ENCODE measurements at regions not wholly inside any gene's neighbourhood (a gene's known extent, or its start where the extent isn't known, plus 50 kb on each side); places are given as distances from the start of the nearest gene placed in this dataset.
"Not testable (repeated sequence)": the region's sequence is repeated elsewhere in the genome, so short reads cannot be mapped to it uniquely, and the experiment has no call there.

DNA sequence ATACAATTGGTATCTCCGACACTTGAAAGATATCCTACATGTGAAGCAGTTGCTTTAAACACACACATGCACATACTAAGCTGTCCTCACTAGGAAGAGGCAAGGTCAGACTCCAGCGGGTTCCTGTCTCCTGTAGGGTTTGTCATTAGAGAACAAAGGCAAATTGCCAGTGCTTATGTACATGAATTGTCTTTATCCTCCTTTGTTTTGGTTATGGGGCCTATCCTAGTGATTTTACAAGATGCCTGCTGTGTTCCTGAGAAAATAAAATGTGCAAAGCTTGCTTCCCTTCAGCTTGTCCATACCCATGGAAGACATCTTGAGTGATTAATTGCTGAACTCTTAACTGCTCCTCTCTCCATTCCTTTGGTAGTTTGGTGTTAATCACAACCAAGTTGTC, 86.7 kb upstream of the SLC39A10 start:
- H2AFZ ChIP-seq (ENCODE audit: low read length): no peak overlapping the region
- TF ChIP-seq EZH2phosphoT487 (IDR thresholded peaks at IDR 0.05; ENCODE audit: low read length) (no peak), EZH2 (optimal IDR thresholded peaks at IDR 0.05; ENCODE audit: low read depth, low read length) (no peak)
- TF ChIP-seq, protein P1, sequence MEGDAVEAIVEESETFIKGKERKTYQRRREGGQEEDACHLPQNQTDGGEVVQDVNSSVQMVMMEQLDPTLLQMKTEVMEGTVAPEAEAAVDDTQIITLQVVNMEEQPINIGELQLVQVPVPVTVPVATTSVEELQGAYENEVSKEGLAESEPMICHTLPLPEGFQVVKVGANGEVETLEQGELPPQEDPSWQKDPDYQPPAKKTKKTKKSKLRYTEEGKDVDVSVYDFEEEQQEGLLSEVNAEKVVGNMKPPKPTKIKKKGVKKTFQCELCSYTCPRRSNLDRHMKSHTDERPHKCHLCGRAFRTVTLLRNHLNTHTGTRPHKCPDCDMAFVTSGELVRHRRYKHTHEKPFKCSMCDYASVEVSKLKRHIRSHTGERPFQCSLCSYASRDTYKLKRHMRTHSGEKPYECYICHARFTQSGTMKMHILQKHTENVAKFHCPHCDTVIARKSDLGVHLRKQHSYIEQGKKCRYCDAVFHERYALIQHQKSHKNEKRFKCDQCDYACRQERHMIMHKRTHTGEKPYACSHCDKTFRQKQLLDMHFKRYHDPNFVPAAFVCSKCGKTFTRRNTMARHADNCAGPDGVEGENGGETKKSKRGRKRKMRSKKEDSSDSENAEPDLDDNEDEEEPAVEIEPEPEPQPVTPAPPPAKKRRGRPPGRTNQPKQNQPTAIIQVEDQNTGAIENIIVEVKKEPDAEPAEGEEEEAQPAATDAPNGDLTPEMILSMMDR (IDR thresholded peaks at IDR 0.05; ENCODE audit: low read length): no peak

GRCh38 chr2:195569255-195569654, 87.8 kb upstream of the SLC39A10 start:
- DNase-seq: no peak
- H3K79me2 ChIP-seq (ENCODE audit: low read length): no peaks in the 10 kb centered on the region
- H3K36me3 ChIP-seq (replicated peaks; ENCODE audit: insufficient read depth, low read length): no peaks in the 10 kb centered on the region
- H3K9ac ChIP-seq (ENCODE audit: low read length): no peak overlapping the region
- H3K4me2 ChIP-seq (ENCODE audit: low read depth, low read length): no peak overlapping the region
- H3K9me2 ChIP-seq (replicated peaks; ENCODE audit: insufficient read depth, low read length): no peaks in the 10 kb centered on the region
- no peaks in the 10 kb centered on the region for H4K20me1 ChIP-seq (ENCODE audit: insufficient read depth, low read length)
- H3K27ac ChIP-seq (ENCODE audit: low read length): no peak overlapping the region
- H2AFZ ChIP-seq (ENCODE audit: low read length): no peak overlapping the region
- no peaks in the 10 kb centered on the region for H3K4me1 ChIP-seq (ENCODE audit: low read length)
- no peaks in the 10 kb centered on the region for H3K27me3 ChIP-seq (replicated peaks; ENCODE audit: insufficient read depth, low read length)
- TF ChIP-seq EZH2phosphoT487 (IDR thresholded peaks at IDR 0.05; ENCODE audit: low read length) (no peak), EZH2 (optimal IDR thresholded peaks at IDR 0.05; ENCODE audit: low read depth, low read length) (no peak)
- TF ChIP-seq, protein P1 (IDR thresholded peaks at IDR 0.05; ENCODE audit: low read length): no peak
- H3K9me3 ChIP-seq (replicated peaks; ENCODE audit: insufficient read depth, low read length): no peaks in the 10 kb centered on the region
- H3K4me3 ChIP-seq (ENCODE audit: low read length): no peak overlapping the region
- no peaks in the 10 kb centered on the region for H3F3A ChIP-seq (ENCODE audit: insufficient read depth, low read length)

More for the DNA sequence above, 86.7 kb upstream of the SLC39A10 start:
- no peak overlapping the region for H3K27ac ChIP-seq (ENCODE audit: low read length)
- no peaks in the 10 kb centered on the region for H3F3A ChIP-seq (ENCODE audit: insufficient read depth, low read length)
- no peaks in the 10 kb centered on the region for H3K9me2 ChIP-seq (replicated peaks; ENCODE audit: insufficient read depth, low read length)
- H3K27me3 ChIP-seq (replicated peaks; ENCODE audit: insufficient read depth, low read length): no peaks in the 10 kb centered on the region
- no peak overlapping the region for H3K9ac ChIP-seq (ENCODE audit: low read length)
- no peaks in the 10 kb centered on the region for H3K4me1 ChIP-seq (ENCODE audit: low read length)
- no peak overlapping the region for H3K4me2 ChIP-seq (ENCODE audit: low read depth, low read length)
- no peak for DNase-seq
- H3K4me3 ChIP-seq (ENCODE audit: low read length): no peak overlapping the region
- H4K20me1 ChIP-seq (ENCODE audit: insufficient read depth, low read length): no peaks in the 10 kb centered on the region
- no peaks in the 10 kb centered on the region for H3K36me3 ChIP-seq (replicated peaks; ENCODE audit: insufficient read depth, low read length)
- no peaks in the 10 kb centered on the region for H3K9me3 ChIP-seq (replicated peaks; ENCODE audit: insufficient read depth, low read length)
- H3K79me2 ChIP-seq (ENCODE audit: low read length): no peaks in the 10 kb centered on the region

DNA sequence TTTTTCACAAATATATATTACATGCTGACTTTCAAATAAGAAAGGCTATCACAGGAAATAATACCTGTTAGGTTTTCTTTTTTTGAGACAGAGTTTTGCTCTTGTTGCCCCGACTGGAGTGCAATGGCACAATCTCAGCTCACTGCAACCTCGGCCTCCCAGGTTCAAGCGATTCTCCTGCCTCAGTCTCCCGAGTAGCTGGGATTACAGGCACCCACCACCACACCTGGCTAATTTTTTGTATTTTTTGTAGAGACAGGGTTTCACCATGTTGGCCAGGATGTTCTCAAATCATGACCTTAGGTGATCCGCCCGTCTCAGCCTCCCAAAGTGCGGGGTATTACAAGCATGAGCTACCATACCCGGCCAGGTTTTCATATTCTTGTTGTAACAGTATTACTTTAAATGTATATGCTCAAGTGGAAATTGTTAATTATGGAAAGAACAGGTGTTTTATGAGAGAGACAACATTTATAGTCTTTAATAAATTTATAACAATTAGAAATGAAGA, 92.3 kb upstream of the SLC39A10 start:
- H3K27ac ChIP-seq (ENCODE audit: low read length); H3K9me3 ChIP-seq (replicated peaks; ENCODE audit: insufficient read depth, low read length); H3K9ac ChIP-seq (ENCODE audit: low read length); H3K4me2 ChIP-seq (ENCODE audit: low read depth, low read length); H3K4me3 ChIP-seq (ENCODE audit: low read length); H4K20me1 ChIP-seq (ENCODE audit: insufficient read depth, low read length); H3K79me2 ChIP-seq (ENCODE audit: low read length); H3K27me3 ChIP-seq (replicated peaks; ENCODE audit: insufficient read depth, low read length); DNase-seq; H2AFZ ChIP-seq (ENCODE audit: low read length); H3K36me3 ChIP-seq (replicated peaks; ENCODE audit: insufficient read depth, low read length); H3K9me2 ChIP-seq (replicated peaks; ENCODE audit: insufficient read depth, low read length): not testable (repeated sequence)
- Histone ChIP-seq H3K4me1 (ENCODE audit: low read length) (peaks cover 21% of the 10 kb centered on the region), H3F3A (ENCODE audit: insufficient read depth, low read length) (peaks cover 14% of the 10 kb centered on the region)

GRCh38 chr2:195563857-195564512, 93.0 kb upstream of the SLC39A10 start:
- Histone ChIP-seq H3F3A (ENCODE audit: insufficient read depth, low read length) (peaks cover 21% of the 10 kb centered on the region), H3K4me3 (ENCODE audit: low read length) (no peak overlapping the region), H3K4me2 (ENCODE audit: low read depth, low read length) (no peak overlapping the region), H3K9me3 (replicated peaks; ENCODE audit: insufficient read depth, low read length) (no peaks in the 10 kb centered on the region), H3K36me3 (replicated peaks; ENCODE audit: insufficient read depth, low read length) (no peaks in the 10 kb centered on the region), H3K79me2 (ENCODE audit: low read length) (no peaks in the 10 kb centered on the region), H3K27ac (ENCODE audit: low read length) (no peak overlapping the region), H3K27me3 (replicated peaks; ENCODE audit: insufficient read depth, low read length) (no peaks in the 10 kb centered on the region), H3K9ac (ENCODE audit: low read length) (no peak overlapping the region), H4K20me1 (ENCODE audit: insufficient read depth, low read length) (no peaks in the 10 kb centered on the region), H3K9me2 (replicated peaks; ENCODE audit: insufficient read depth, low read length) (no peaks in the 10 kb centered on the region), H3K4me1 (ENCODE audit: low read length) (peaks cover 24% of the 10 kb centered on the region), H2AFZ (ENCODE audit: low read length) (no peak overlapping the region)
- no peak for DNase-seq
- TF ChIP-seq, protein P1 (IDR thresholded peaks at IDR 0.05; ENCODE audit: low read length): no peak
- TF ChIP-seq EZH2phosphoT487 (IDR thresholded peaks at IDR 0.05; ENCODE audit: low read length) (no peak), EZH2 (optimal IDR thresholded peaks at IDR 0.05; ENCODE audit: low read depth, low read length) (no peak)
